Hepatocyte (in vitro differentiated cells): ENCODE measurements at regions not wholly inside any gene's neighbourhood (a gene's known extent, or its start where the extent isn't known, plus 50 kb on each side); places are given as distances from the start of the nearest gene placed in this dataset. TPM values are rescaled to one million over a fixed set of nuclear protein-coding genes. Genes with fewer than 3 reads are reported as not detected.

Source experiments
- small RNA-seq: library from RNA; depleted of rRNA; stranded (forward); fragments of <200 nt; gene quantifications from one replicate; pipeline ENCODE3, GENCODE V24; 2014

Small RNA genes in the stretch of these regions (small RNA-seq; reads per million reads assigned to genes)
- not detected for gene RN7SKP265
